PC-9 (cell line): ENCODE measurements at regions not wholly inside any gene's neighbourhood (a gene's known extent, or its start where the extent isn't known, plus 50 kb on each side); places are given as distances from the start of the nearest gene placed in this dataset.

Experiments
- BruUV-seq: library from RNA; stranded (reverse); fragments of 400-500 nt; replicated peaks from 2 replicates; lab custom pipeline; 2021; lab: Mats Ljungman, UMichigan
- CTCF ChIA-PET: fragments of 300-600 bp; sonication (Branson Sonifier 250); formaldehyde crosslinking; loops from one replicate; lab custom pipeline; 2022; ENCODE audit warnings: antibody characterized with exemption; lab: Charles Lee
- POLR2A ChIA-PET: fragments of 300-600 bp; sonication (Branson Sonifier 250); formaldehyde crosslinking; loops from one replicate; lab custom pipeline; 2022; ENCODE audit warnings: antibody characterized with exemption; ENCODE audit not compliant: unreplicated experiment; lab: Charles Lee
- DNase-seq, 2 experiments: peaks; one replicate each; pipeline versions ENCODE4 v3.0.0 to v3.0.0-alpha.2; 2015 to 2022; ENCODE audit warnings: mixed read lengths in 1 of 2
- H2AFZ ChIP-seq: fragments of 200-600 bp; sonication (generic); 2 replicates; pipeline ENCODE4 v1.8.1; 2017; ENCODE audit warnings: antibody characterized with exemption
- H3F3A ChIP-seq: fragments of 200-600 bp; sonication (generic); 2 replicates; pipeline ENCODE4 v1.8.1; 2017; ENCODE audit warnings: antibody characterized with exemption, mild to moderate bottlenecking, low read depth; ENCODE audit not compliant: insufficient read depth
- H3K27ac ChIP-seq: fragments of 200-600 bp; sonication (generic); 2 replicates; pipeline ENCODE4 v1.6.1; 2016; ENCODE audit warnings: mixed run types
- H3K27me3 ChIP-seq: fragments of 200-600 bp; sonication (generic); 2 replicates; pipeline ENCODE4 v1.6.1; 2016; ENCODE audit warnings: low read depth, mixed run types; ENCODE audit not compliant: insufficient read depth
- H3K36me3 ChIP-seq: fragments of 200-600 bp; sonication (generic); 2 replicates; pipeline ENCODE4 v1.6.1; 2016; ENCODE audit warnings: low read depth, mixed run types
- H3K4me1 ChIP-seq: fragments of 200-600 bp; sonication (generic); replicated peaks from 2 replicates; pipeline ENCODE4 v1.6.1; 2016; ENCODE audit warnings: mixed run types; ENCODE audit not compliant: insufficient read depth
- H3K4me2 ChIP-seq: fragments of 200-600 bp; sonication (generic); 2 replicates; pipeline ENCODE4 v1.6.1; 2017; ENCODE audit warnings: mixed run types
- H3K4me3 ChIP-seq: fragments of 200-600 bp; sonication (generic); 2 replicates; pipeline ENCODE4 v1.6.1; 2016; ENCODE audit warnings: mixed run types
- H3K79me2 ChIP-seq: fragments of 200-600 bp; sonication (generic); 2 replicates; pipeline ENCODE4 v1.6.1; 2017; ENCODE audit warnings: low read depth, mixed run types
- H3K9me2 ChIP-seq: fragments of 200-600 bp; sonication (generic); 2 replicates; pipeline ENCODE4 v1.8.1; 2017; ENCODE audit warnings: mild to moderate bottlenecking; ENCODE audit not compliant: insufficient read depth
- H3K9me3 ChIP-seq: fragments of 200-600 bp; sonication (generic); 2 replicates; pipeline ENCODE4 v1.8.1; 2016; ENCODE audit warnings: low read depth; ENCODE audit not compliant: insufficient read depth
- H4K20me1 ChIP-seq: fragments of 200-600 bp; sonication (generic); 2 replicates; pipeline ENCODE4 v1.8.1; 2017; ENCODE audit not compliant: insufficient read depth
- CTCF ChIP-seq: fragments of 200-600 bp; sonication (generic); conservative IDR thresholded peaks from 2 replicates; pipeline ENCODE4 v1.6.1; 2017; ENCODE audit warnings: mixed run types, antibody characterized with exemption, mild to moderate bottlenecking, moderate library complexity
- EZH2 ChIP-seq: fragments of 200-600 bp; sonication (generic); IDR thresholded peaks from 2 replicates; pipeline ENCODE4 v1.8.0; 2017; ENCODE audit warnings: antibody characterized with exemption, low read depth
- intact Hi-C: fragments of 100-400 bp; cut with micrococcal nuclease; formaldehyde crosslinking; loops from one replicate; pipeline ENCODE4 v1.10.0; 2022; ENCODE audit not compliant: unreplicated experiment

GRCh38 chr2:14745288-14746076 lies 113.0 kb downstream of the LRATD1 start:
- intact Hi-C loops, result no loop called here
- Histone ChIP-seq H2AFZ (no peak overlapping the region), H3K4me1 (peaks cover 15% of the 10 kb centered on the region; the same call in 1 of the 2 replicates), H3K4me2 (no peak overlapping the region), H3K4me3 (no peak overlapping the region), H3K36me3 (no peaks in the 10 kb centered on the region), H3F3A (peaks cover 8% of the 10 kb centered on the region; the same call in 1 of the 2 replicates), H3K79me2 (no peaks in the 10 kb centered on the region), H3K9me2 (no peaks in the 10 kb centered on the region), H4K20me1 (no peaks in the 10 kb centered on the region), H3K27me3 (no peaks in the 10 kb centered on the region), H3K27ac (no peak overlapping the region), H3K9me3 (peaks cover 11% of the 10 kb centered on the region)
- DNase-seq, result no peak
- ChIA-PET POLR2A (no interaction called here), CTCF (no interaction called here)
- no TSS peak for BruUV-seq
- TF ChIP-seq CTCF (no peak), EZH2 (no peak)

GRCh38 chr2:14746133-14746532 lies 113.6 kb downstream of the LRATD1 start:
- TF ChIP-seq EZH2, result no peak
- TF ChIP-seq CTCF, result no peak
- no peak overlapping the region for H3K4me2 ChIP-seq
- no peaks in the 10 kb centered on the region for H4K20me1 ChIP-seq
- H3K9me3 ChIP-seq, result peaks cover 11% of the 10 kb centered on the region
- H3K9me2 ChIP-seq, result no peaks in the 10 kb centered on the region
- intact Hi-C loops, result no loop called here
- no peak overlapping the region for H3K27ac ChIP-seq
- H2AFZ ChIP-seq, result no peak overlapping the region
- no peak for DNase-seq
- peaks cover 8% of the 10 kb centered on the region; the same call in 1 of the 2 replicates for H3F3A ChIP-seq
- ChIA-PET CTCF (no interaction called here), POLR2A (no interaction called here)
- no peaks in the 10 kb centered on the region for H3K36me3 ChIP-seq
- H3K79me2 ChIP-seq, result no peaks in the 10 kb centered on the region
- peaks cover 21% of the 10 kb centered on the region for H3K4me1 ChIP-seq
- no TSS peak for BruUV-seq
- no peaks in the 10 kb centered on the region for H3K27me3 ChIP-seq
- no peak overlapping the region for H3K4me3 ChIP-seq

GRCh38 chr2:14747447-14747846 lies 114.9 kb downstream of the LRATD1 start:
- POLR2A ChIA-PET, result no interaction called here
- no peak for TF ChIP-seq EZH2
- TF ChIP-seq CTCF, result no peak
- H2AFZ ChIP-seq, result no peak overlapping the region
- H3K4me3 ChIP-seq, result no peak overlapping the region
- no peak overlapping the region for H3K27ac ChIP-seq
- peaks cover 6% of the 10 kb centered on the region; the same call in 1 of the 2 replicates for H3K9me3 ChIP-seq
- H3K79me2 ChIP-seq, result no peaks in the 10 kb centered on the region
- no peak for DNase-seq
- BruUV-seq, result no TSS peak
- H3K27me3 ChIP-seq, result no peaks in the 10 kb centered on the region
- intact Hi-C loops, result no loop called here
- H3K4me1 ChIP-seq, result peaks cover 33% of the 10 kb centered on the region
- no peak overlapping the region for H3K4me2 ChIP-seq
- CTCF ChIA-PET, result no interaction called here
- no peaks in the 10 kb centered on the region for H3K36me3 ChIP-seq
- H3F3A ChIP-seq, result peaks cover 8% of the 10 kb centered on the region; the same call in 1 of the 2 replicates
- no peaks in the 10 kb centered on the region for H4K20me1 ChIP-seq
- H3K9me2 ChIP-seq, result no peaks in the 10 kb centered on the region
